Natural killer cell treated with Interleukin-12 subunit alpha and Interleukin-12 subunit beta and Interleukin-15 and Interleukin-18, amount 100 ng/mL, for 72 hours (primary cell): ENCODE measurements at regions not wholly inside any gene's neighbourhood (a gene's known extent, or its start where the extent isn't known, plus 50 kb on each side); places are given as distances from the start of the nearest gene placed in this dataset.

Experiments
- ATAC-seq, 2 donors: fragments of 150-1000 bp; cut with Tn5 transposase in 1 of 2; sonication (Bioruptor Pico), chemical (Tn5 transposase) in 1 of 2; 2 replicates each; pipeline ENCODE4 v1.10.0; 2021
- DNase-seq: peaks from one replicate; pipeline ENCODE4 v3.0.0; 2022; ENCODE audit warnings: low spot score
- H3K27ac Mint-ChIP-seq, 2 donors: 1 replicate in 1 of 2; 2 replicates in 1 of 2; pipeline ENCODE4 v1.8.0; 2022; ENCODE audit warnings: mixed read lengths in 2 of 2, mild to moderate bottlenecking in 1 of 2, moderate library complexity in 1 of 2
- H3K27me3 Mint-ChIP-seq, 2 donors: 1 replicate in 1 of 2; 2 replicates in 1 of 2; pipeline ENCODE4 v1.8.0; 2022; ENCODE audit warnings: mixed read lengths in 2 of 2
- H3K36me3 Mint-ChIP-seq: one replicate; pipeline ENCODE4 v1.8.0; 2022; ENCODE audit warnings: mixed read lengths
- H3K4me1 Mint-ChIP-seq, 2 donors: 1 replicate in 1 of 2; 2 replicates in 1 of 2; pipeline ENCODE4 v1.8.0; 2022; ENCODE audit warnings: low read depth in 2 of 2, mixed read lengths in 2 of 2, mild to moderate bottlenecking in 1 of 2
- H3K4me3 Mint-ChIP-seq: one replicate; pipeline ENCODE4 v1.8.0; 2022; ENCODE audit warnings: mixed read lengths
- H3K9me3 Mint-ChIP-seq: 2 replicates; pipeline ENCODE4 v1.8.0; 2022; ENCODE audit warnings: mixed read lengths

- DNase-seq, result no peak
- H3K4me1 Mint-ChIP-seq, result no peaks in the 10 kb centered on the region
- no peak overlapping the region for H3K4me3 Mint-ChIP-seq
- peaks cover 17% of the 10 kb centered on the region for H3K36me3 Mint-ChIP-seq
- H3K9me3 Mint-ChIP-seq, result peaks cover 9% of the 10 kb centered on the region
- no peak overlapping the region for H3K27ac Mint-ChIP-seq
- ATAC-seq, result no peak
- H3K27me3 Mint-ChIP-seq, result peaks cover 26 to 36% of the 10 kb centered on the region in 2 donors
Measured at GRCh38 chr22:49215840-49216239, 611.8 kb downstream of the BRD1 start.

GRCh38 chr22:49214976-49215375, 612.7 kb downstream of the BRD1 start:
- H3K36me3 Mint-ChIP-seq, result peaks cover 17% of the 10 kb centered on the region
- ATAC-seq (peak in 1 of 2 donors; percentile 43), DNase-seq (no peak)
- H3K4me3 Mint-ChIP-seq, result no peak overlapping the region
- H3K9me3 Mint-ChIP-seq, result peaks cover 9% of the 10 kb centered on the region
- peaks cover 26 to 32% of the 10 kb centered on the region in 2 donors for H3K27me3 Mint-ChIP-seq
- no peaks in the 10 kb centered on the region for H3K4me1 Mint-ChIP-seq
- H3K27ac Mint-ChIP-seq, result no peak overlapping the region

GRCh38 chr22:49213731-49214352, 613.8 kb downstream of the BRD1 start:
- Mint-ChIP-seq H3K36me3 (peaks cover 12% of the 10 kb centered on the region), H3K9me3 (peaks cover 5% of the 10 kb centered on the region)

GRCh38 chr22:49212466-49212865, 615.2 kb downstream of the BRD1 start:
- Mint-ChIP-seq H3K36me3 (peaks cover under 1% of the 10 kb centered on the region), H3K4me1 (no peaks in the 10 kb centered on the region), H3K4me3 (no peak overlapping the region), H3K9me3 (no peaks in the 10 kb centered on the region), H3K27ac (no peak overlapping the region), H3K27me3 (peaks cover 9 to 17% of the 10 kb centered on the region in 2 donors)
- no peak for ATAC-seq
- DNase-seq, result no peak

More at GRCh38 chr22:49213731-49214352, 613.8 kb downstream of the BRD1 start:
- no peak for DNase-seq
- Mint-ChIP-seq H3K4me3 (no peak overlapping the region), H3K27ac (no peak overlapping the region), H3K4me1 (no peaks in the 10 kb centered on the region), H3K27me3 (peaks cover 22 to 23% of the 10 kb centered on the region in 2 donors)
- ATAC-seq, result no peak

GRCh38 chr22:49212002-49212401, 615.7 kb downstream of the BRD1 start:
- Mint-ChIP-seq H3K27ac (no peak overlapping the region), H3K4me3 (no peak overlapping the region), H3K9me3 (no peaks in the 10 kb centered on the region), H3K27me3 (peaks cover 8 to 17% of the 10 kb centered on the region in 2 donors), H3K36me3 (no peaks in the 10 kb centered on the region), H3K4me1 (no peaks in the 10 kb centered on the region)
- DNase-seq (no peak), ATAC-seq (no peak)

GRCh38 chr22:49211176-49211575, 616.5 kb downstream of the BRD1 start:
- ATAC-seq (no peak), DNase-seq (no peak)
- H3K4me3 Mint-ChIP-seq, result no peak overlapping the region

GRCh38 chr22:49210606-49211005, 617.1 kb downstream of the BRD1 start:
- H3K4me1 Mint-ChIP-seq, result no peaks in the 10 kb centered on the region
- no peak overlapping the region for H3K27ac Mint-ChIP-seq
- DNase-seq, result no peak
- H3K9me3 Mint-ChIP-seq, result no peaks in the 10 kb centered on the region
- no peak overlapping the region for H3K4me3 Mint-ChIP-seq
- H3K27me3 Mint-ChIP-seq, result peaks cover 2 to 10% of the 10 kb centered on the region in 2 donors
- no peaks in the 10 kb centered on the region for H3K36me3 Mint-ChIP-seq
- no peak for ATAC-seq

More at GRCh38 chr22:49211176-49211575, 616.5 kb downstream of the BRD1 start:
- no peaks in the 10 kb centered on the region for H3K9me3 Mint-ChIP-seq
- H3K27ac Mint-ChIP-seq, result no peak overlapping the region
- H3K4me1 Mint-ChIP-seq, result no peaks in the 10 kb centered on the region
- H3K36me3 Mint-ChIP-seq, result no peaks in the 10 kb centered on the region
- H3K27me3 Mint-ChIP-seq, result peaks cover 8 to 14% of the 10 kb centered on the region in 2 donors

- Mint-ChIP-seq H3K27me3 (peaks cover 0 to 10% of the 10 kb centered on the region in 2 donors), H3K36me3 (no peaks in the 10 kb centered on the region), H3K9me3 (no peaks in the 10 kb centered on the region), H3K4me1 (no peaks in the 10 kb centered on the region), H3K27ac (no peak overlapping the region), H3K4me3 (no peak overlapping the region)
- ATAC-seq (no peak), DNase-seq (no peak)
Measured at GRCh38 chr22:49209452-49210195, 618.0 kb downstream of the BRD1 start.

- no peak for DNase-seq
- Mint-ChIP-seq H3K36me3 (no peaks in the 10 kb centered on the region), H3K4me1 (no peaks in the 10 kb centered on the region), H3K27ac (no peak overlapping the region), H3K9me3 (no peaks in the 10 kb centered on the region), H3K27me3 (peaks cover 0 to 7% of the 10 kb centered on the region in 2 donors), H3K4me3 (no peak overlapping the region)
- ATAC-seq, result no peak
Measured at GRCh38 chr22:49208768-49209252, 618.9 kb downstream of the BRD1 start.

GRCh38 chr22:49208004-49208402, 619.7 kb downstream of the BRD1 start:
- no peaks in the 10 kb centered on the region for H3K4me1 Mint-ChIP-seq
- DNase-seq, result no peak

GRCh38 chr22:49207008-49208003, 620.4 kb downstream of the BRD1 start:
- ATAC-seq (no peak), DNase-seq (no peak)
- H3K27ac Mint-ChIP-seq, result no peak overlapping the region
- H3K27me3 Mint-ChIP-seq, result peaks cover 0 to 7% of the 10 kb centered on the region in 2 donors
- no peaks in the 10 kb centered on the region for H3K4me1 Mint-ChIP-seq
- H3K4me3 Mint-ChIP-seq, result no peak overlapping the region
- no peaks in the 10 kb centered on the region for H3K9me3 Mint-ChIP-seq
- H3K36me3 Mint-ChIP-seq, result no peaks in the 10 kb centered on the region

More at GRCh38 chr22:49208004-49208402, 619.7 kb downstream of the BRD1 start:
- H3K9me3 Mint-ChIP-seq, result no peaks in the 10 kb centered on the region
- H3K27me3 Mint-ChIP-seq, result peaks cover 0 to 7% of the 10 kb centered on the region in 2 donors
- no peak for ATAC-seq
- H3K27ac Mint-ChIP-seq, result no peak overlapping the region
- no peaks in the 10 kb centered on the region for H3K36me3 Mint-ChIP-seq
- H3K4me3 Mint-ChIP-seq, result no peak overlapping the region

- H3K36me3 Mint-ChIP-seq, result no peaks in the 10 kb centered on the region
- ATAC-seq (no peak), DNase-seq (no peak)
- H3K9me3 Mint-ChIP-seq, result no peaks in the 10 kb centered on the region
- H3K4me3 Mint-ChIP-seq, result no peak overlapping the region
- H3K4me1 Mint-ChIP-seq, result no peaks in the 10 kb centered on the region
- no peak overlapping the region for H3K27ac Mint-ChIP-seq
- H3K27me3 Mint-ChIP-seq, result peaks cover 0 to 7% of the 10 kb centered on the region in 2 donors
Measured at GRCh38 chr22:49206281-49206680, 621.4 kb downstream of the BRD1 start.

GRCh38 chr22:49205483-49205800, 622.2 kb downstream of the BRD1 start:
- Mint-ChIP-seq H3K4me1 (no peaks in the 10 kb centered on the region), H3K36me3 (no peaks in the 10 kb centered on the region), H3K27ac (no peak overlapping the region), H3K27me3 (peaks cover 0 to 7% of the 10 kb centered on the region in 2 donors), H3K9me3 (no peaks in the 10 kb centered on the region), H3K4me3 (no peak overlapping the region)
- ATAC-seq (no peak), DNase-seq (no peak)
